Lower leg skin (tissue), 4 donors: ENCODE measurements at regions not wholly inside any gene's neighbourhood (a gene's known extent, or its start where the extent isn't known, plus 50 kb on each side); places are given as distances from the start of the nearest gene placed in this dataset.
A peak's percentile ranks its signal among the peaks of the same experiment; 100 is the strongest.

Experiments
- DNase-seq, 2 donors: peaks; one replicate each; pipeline ENCODE4 v3.0.0-alpha.2; 2019; ENCODE audit warnings: low spot score in 2 of 2
- H3K4me3 ChIP-seq: fragments of 200-600 bp; sonication (generic); 2 replicates; pipeline ENCODE4 v1.5.1; 2017; ENCODE audit warnings: mild to moderate bottlenecking, low read depth; ENCODE audit not compliant: poor library complexity, severe bottlenecking
- CTCF ChIP-seq, 3 donors: fragments of 450-650 bp; IDR thresholded peaks; one replicate each; pipeline ENCODE4 v1.5.1; 2016; ENCODE audit warnings: antibody characterized with exemption in 3 of 3, mild to moderate bottlenecking in 3 of 3, moderate library complexity in 2 of 3
- POLR2A ChIP-seq, 2 donors: fragments of 450-650 bp; IDR thresholded peaks; one replicate each; pipeline ENCODE4 v1.6.1; 2016 to 2017; ENCODE audit warnings: antibody characterized with exemption in 2 of 2, mild to moderate bottlenecking in 1 of 2, moderate library complexity in 1 of 2
- WGBS, 2 donors: methylation state at CpG; one replicate each; pipeline ENCODE4 v1.1.5; 2018; 5-methylcytosine and 5-hydroxymethylcytosine counted together
- intact Hi-C: fragments of 100-400 bp; cut with DNase I; formaldehyde crosslinking; loops from one replicate; pipeline ENCODE4 v1.15.0; 2023; ENCODE audit warnings: low total_unique reads

- no peak for DNase-seq
- intact Hi-C loops: no loop called here
- 68 to 75% methylated on average over 3 of the region's 3 CpGs for WGBS, 2 donors
- TF ChIP-seq POLR2A (IDR thresholded peaks at IDR 0.05): no peak
- no peak for TF ChIP-seq CTCF (IDR thresholded peaks at IDR 0.05)
- H3K4me3 ChIP-seq: no peak overlapping the region
Observed at GRCh38 chr5:67360047-67360446, 163.4 kb upstream of the CD180 start.

- TF ChIP-seq POLR2A (IDR thresholded peaks at IDR 0.05) (no peak), CTCF (IDR thresholded peaks at IDR 0.05) (no peak)
- H3K4me3 ChIP-seq: no peak overlapping the region
- intact Hi-C loops: no loop called here
- no peak for DNase-seq
Observed at GRCh38 chr5:67358186-67358585, 161.6 kb upstream of the CD180 start.

- DNase-seq: no peak
- WGBS, 2 donors: 84 to 85% methylated on average over 6 of the region's 6 CpGs
- no peak overlapping the region for H3K4me3 ChIP-seq
- intact Hi-C loops: no loop called here
- no peak for TF ChIP-seq POLR2A (IDR thresholded peaks at IDR 0.05)
- no peak for TF ChIP-seq CTCF (IDR thresholded peaks at IDR 0.05)
Observed at GRCh38 chr5:67355120-67355713, 158.6 kb upstream of the CD180 start.

- 68 to 70% methylated on average over 10 of the region's 10 CpGs for WGBS, 2 donors
- no peak overlapping the region for H3K4me3 ChIP-seq
- no peak for DNase-seq
- intact Hi-C loops: no loop called here
- TF ChIP-seq POLR2A (IDR thresholded peaks at IDR 0.05) (no peak), CTCF (IDR thresholded peaks at IDR 0.05) (no peak)
Observed at GRCh38 chr5:67353500-67354450, 157.2 kb upstream of the CD180 start.

GRCh38 chr5:67350618-67351201 is 154.1 kb upstream of the CD180 start:
- intact Hi-C loops: no loop called here
- peak in 1 of 2 donors; percentile 42 for DNase-seq
- no peak overlapping the region for H3K4me3 ChIP-seq
- no peak for TF ChIP-seq CTCF (IDR thresholded peaks at IDR 0.05)
- no peak for TF ChIP-seq POLR2A (IDR thresholded peaks at IDR 0.05)
- WGBS, 2 donors: 47 to 51% methylated on average over 12 of the region's 12 CpGs
